ENCODE measurements at regions not wholly inside any gene's neighbourhood (a gene's known extent, or its start where the extent isn't known, plus 50 kb on each side); places are given as distances from the start of the nearest gene placed in this dataset.
"Not testable (repeated sequence)": the region's sequence is repeated elsewhere in the genome, so short reads cannot be mapped to it uniquely, and the experiment has no call there.

DNA sequence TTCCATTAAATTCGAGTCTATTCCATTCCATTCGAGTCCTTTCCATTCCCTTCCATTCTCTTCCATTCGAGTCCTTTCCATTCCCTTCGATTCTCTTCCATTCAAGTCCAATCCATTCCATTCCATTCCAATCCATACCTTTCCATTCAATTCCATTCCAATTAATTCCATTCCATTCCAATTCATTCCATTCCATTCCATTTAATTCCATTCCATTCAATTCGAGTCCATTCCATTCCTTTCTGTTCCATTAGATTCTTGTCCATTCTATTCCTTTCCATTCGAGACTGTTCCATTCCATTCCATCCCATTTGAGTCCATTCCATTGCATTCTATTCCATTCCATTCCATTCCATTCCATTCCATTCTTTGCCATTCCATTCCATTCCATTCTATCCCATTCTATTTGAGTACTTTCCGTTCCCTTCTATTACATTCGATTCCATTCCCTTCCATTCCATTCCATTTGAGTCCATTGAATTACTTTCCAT lies 1130.0 kb downstream of the RPIA start:
- no peak overlapping the region for H3K4me3 ChIP-seq (ENCODE audit: low read depth, low read length)
- TF ChIP-seq, protein P1, sequence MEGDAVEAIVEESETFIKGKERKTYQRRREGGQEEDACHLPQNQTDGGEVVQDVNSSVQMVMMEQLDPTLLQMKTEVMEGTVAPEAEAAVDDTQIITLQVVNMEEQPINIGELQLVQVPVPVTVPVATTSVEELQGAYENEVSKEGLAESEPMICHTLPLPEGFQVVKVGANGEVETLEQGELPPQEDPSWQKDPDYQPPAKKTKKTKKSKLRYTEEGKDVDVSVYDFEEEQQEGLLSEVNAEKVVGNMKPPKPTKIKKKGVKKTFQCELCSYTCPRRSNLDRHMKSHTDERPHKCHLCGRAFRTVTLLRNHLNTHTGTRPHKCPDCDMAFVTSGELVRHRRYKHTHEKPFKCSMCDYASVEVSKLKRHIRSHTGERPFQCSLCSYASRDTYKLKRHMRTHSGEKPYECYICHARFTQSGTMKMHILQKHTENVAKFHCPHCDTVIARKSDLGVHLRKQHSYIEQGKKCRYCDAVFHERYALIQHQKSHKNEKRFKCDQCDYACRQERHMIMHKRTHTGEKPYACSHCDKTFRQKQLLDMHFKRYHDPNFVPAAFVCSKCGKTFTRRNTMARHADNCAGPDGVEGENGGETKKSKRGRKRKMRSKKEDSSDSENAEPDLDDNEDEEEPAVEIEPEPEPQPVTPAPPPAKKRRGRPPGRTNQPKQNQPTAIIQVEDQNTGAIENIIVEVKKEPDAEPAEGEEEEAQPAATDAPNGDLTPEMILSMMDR (conservative IDR thresholded peaks at IDR 0.05; ENCODE audit: low read depth, low read length) = no peak

DNA sequence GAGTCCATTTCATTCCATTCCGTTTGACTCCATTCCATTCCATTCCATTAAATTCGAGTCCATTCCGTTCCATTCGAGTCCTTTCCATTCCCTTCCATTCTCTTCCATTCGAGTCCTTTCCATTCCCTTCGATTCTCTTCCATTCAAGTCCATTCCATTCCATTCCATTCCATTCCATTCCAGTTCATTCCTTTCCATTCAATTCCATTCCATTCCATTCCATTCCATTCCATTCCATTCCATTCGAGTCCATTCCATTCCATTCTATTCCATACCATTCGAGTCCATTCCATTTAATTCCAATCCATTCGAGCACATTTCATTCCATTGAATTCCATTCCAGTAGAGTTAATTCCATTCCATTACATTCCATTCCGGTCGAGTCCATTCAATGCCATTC lies 1130.9 kb downstream of the RPIA start:
- DNase-seq (ENCODE audit: low read depth); H3K4me3 ChIP-seq (ENCODE audit: low read depth, low read length): not testable (repeated sequence)

More for the DNA sequence above, 1130.0 kb downstream of the RPIA start:
- DNase-seq (ENCODE audit: low read depth) = no peak

DNA sequence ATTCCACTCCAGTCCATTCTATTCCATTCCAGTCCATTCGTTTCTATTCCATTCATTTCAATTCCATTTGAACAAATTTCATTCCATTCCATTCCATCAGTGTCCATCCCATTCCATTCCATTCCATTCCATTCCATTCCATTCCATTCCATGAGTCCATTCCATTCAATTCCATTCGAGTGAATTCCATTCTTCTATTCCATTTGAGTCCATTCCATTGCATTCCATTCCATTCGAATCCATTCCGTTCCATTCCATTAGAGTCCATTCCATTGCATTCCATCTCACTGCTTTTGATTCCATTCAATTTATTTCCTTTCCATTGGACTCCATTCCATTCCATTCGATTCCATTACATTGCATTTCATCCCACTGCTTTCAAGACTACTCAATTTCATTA lies 1132.1 kb downstream of the RPIA start:
- H3K4me3 ChIP-seq (ENCODE audit: low read depth, low read length) = no peak overlapping the region
- no peak for DNase-seq (ENCODE audit: low read depth)
- TF ChIP-seq, protein P1 (conservative IDR thresholded peaks at IDR 0.05; ENCODE audit: low read depth, low read length) = no peak

DNA sequence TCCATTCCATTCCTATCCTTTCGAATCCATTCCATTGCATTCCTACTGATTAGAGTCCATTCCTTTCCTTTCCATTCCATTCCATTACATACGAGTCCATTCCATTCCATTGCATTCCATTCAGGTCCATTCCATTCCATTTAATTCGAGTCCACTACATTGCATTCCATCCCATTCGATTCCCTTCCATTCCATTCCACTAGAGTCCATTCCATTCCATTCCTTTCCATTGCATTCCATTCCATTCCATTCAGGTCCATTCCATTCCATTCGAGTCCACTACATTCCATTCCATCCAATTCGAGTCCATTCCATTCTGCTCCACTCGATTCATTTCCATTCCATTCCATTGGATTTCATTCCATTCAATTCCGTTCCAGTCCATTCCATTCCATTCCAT lies 1133.6 kb downstream of the RPIA start:
- H3K4me3 ChIP-seq (ENCODE audit: low read depth, low read length) = no peak overlapping the region
- no peak for DNase-seq (ENCODE audit: low read depth)
- TF ChIP-seq, protein P1 (conservative IDR thresholded peaks at IDR 0.05; ENCODE audit: low read depth, low read length) = no peak

DNA sequence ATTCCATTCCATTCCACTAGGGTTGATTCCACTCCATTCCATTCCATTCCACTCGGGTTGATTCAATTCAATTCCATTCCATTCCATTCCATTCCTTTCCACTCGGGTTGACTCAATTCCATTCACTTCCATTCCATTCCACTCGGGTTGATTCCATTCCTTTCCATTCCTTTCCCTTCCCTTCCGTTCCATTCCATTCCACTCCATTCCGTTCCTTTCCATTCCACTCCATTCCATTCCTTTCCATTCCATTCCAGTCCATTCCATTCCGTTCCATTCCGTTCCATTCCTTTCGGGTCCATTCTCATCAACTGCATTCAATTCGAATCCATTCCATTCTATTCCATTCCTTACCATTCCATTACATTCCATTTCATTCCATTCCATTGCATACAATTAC lies 1135.3 kb downstream of the RPIA start:
- H3K4me3 ChIP-seq (ENCODE audit: low read depth, low read length); DNase-seq (ENCODE audit: low read depth): not testable (repeated sequence)

DNA sequence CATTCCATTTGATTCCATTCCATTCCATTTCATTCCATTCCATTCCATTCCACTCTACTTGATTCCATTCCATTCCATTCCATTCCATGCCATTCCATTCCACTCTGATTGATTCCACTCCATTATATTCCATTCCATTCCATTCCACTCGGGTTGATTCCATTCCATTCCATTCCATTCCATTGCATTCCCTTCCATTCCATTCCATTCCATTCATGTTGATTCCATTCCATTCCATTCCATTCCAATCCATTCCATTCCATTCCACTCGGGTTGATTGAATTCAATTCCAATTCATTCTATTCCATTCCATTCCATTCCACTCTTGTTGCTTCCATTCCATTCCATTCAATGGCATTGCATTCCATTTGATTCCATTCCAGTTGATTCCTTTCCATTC lies 1136.4 kb downstream of the RPIA start:
- not testable (repeated sequence) for DNase-seq (ENCODE audit: low read depth); H3K4me3 ChIP-seq (ENCODE audit: low read depth, low read length)

DNA sequence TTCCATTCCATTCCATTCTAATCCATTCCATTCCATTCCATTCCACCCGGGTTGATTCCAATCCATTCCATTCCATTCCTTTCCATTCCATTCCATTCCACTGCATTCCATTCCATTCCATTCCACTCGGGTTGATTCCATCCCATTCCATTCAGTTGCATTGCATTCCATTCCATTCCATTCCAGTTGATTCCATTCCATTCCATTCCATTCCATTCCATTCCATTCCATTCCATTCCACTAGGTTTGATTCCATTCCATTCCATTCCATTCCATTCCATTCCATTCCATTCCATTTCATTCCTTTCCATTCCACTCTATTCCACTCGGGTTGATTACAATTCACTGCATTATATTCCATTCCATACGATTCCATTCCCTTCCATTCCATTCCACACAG lies 1136.9 kb downstream of the RPIA start:
- not testable (repeated sequence) for H3K4me3 ChIP-seq (ENCODE audit: low read depth, low read length)

DNA sequence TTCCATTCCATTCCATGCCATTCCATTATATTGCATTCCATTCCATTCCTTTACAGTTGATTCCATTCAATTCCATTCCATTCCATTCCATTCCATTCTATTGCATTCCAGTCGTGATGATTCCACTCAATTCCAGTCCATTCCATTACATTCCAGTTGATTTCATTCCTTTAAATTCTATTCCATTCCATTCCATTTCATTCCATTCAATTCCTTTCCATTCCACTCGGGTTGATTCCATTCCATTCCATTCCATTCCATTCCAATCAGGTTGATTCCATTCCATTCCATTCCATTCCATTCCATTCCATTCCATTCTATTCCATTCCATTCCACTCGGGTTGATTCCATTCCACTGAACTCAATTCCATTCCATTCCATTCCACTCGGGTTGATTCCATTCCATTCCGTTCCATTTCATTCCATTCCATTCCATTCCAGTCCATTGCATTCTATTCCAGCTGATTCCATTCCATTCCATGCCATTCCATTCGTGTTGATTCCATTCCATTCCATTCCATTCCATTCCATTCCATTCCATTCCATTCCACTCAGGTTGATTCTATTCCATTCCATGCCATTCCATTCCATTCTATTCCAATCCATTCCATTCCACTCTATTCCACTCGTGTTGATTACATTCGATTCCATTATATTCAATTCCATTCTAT lies 1137.6 kb downstream of the RPIA start:
- H3K4me3 ChIP-seq (ENCODE audit: low read depth, low read length); DNase-seq (ENCODE audit: low read depth): not testable (repeated sequence)

More for the DNA sequence above, 1136.9 kb downstream of the RPIA start:
- not testable (repeated sequence) for DNase-seq (ENCODE audit: low read depth)

DNA sequence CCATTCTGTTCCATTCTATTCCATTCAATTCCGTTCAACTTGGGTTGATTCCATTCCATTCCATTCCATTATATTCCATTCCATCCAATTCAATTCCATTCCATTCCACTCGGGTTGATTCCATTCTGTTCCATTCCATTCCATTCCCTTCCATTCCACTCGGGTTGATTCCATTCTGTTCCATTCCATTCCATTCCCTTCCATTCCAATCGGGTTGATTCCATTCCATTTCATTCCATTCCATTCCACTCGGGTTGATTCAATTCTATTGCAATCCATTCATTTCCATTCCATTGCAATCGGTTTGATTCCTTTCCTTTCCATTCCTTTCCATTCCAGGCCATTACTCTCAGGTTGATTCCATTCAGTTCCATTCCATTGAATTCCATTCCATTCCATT lies 1138.4 kb downstream of the RPIA start:
- H3K4me3 ChIP-seq (ENCODE audit: low read depth, low read length) = no peak overlapping the region
- TF ChIP-seq, protein P1 (conservative IDR thresholded peaks at IDR 0.05; ENCODE audit: low read depth, low read length) = no peak
- no peak for DNase-seq (ENCODE audit: low read depth)

DNA sequence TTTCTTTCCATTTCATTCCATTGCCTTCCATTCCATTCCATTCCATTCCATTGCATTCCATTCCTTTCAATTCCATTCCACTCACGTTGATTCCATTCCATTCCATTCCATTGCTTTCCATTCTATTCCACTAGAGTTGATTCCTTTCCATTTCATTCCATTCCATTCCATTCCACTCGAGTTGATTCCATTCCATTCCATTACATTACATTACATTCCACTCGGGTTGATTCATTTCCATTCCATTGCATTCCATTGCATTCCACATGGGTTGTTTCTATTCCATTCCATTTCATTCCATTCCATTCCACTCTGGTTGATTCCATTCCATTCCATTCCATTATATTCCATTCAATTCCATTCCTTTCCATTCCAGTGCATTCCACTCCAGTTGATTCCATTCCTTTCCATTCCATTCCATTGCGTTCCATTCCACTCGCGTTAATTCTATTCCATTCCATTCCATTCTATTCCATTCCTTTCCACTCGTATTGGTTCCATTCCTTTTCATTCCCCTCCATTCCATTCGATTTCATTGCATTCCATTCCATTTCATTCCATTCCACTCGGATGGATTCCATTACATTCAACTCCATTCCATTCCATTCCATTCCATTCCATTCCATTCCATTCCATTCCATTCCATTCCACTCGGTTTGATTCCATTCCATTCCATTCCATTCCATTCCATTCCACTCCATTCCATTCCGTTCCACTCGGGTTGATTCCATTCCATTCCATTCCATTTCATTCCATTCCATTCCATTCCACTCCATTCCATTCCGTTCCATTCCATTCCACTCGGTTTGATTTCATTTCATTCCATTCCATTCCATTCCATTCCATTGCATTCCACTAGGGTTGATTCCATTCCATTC lies 1139.1 kb downstream of the RPIA start:
- H3K4me3 ChIP-seq (ENCODE audit: low read depth, low read length); DNase-seq (ENCODE audit: low read depth): not testable (repeated sequence)
